ENCODE measurements at regions not wholly inside any gene's neighbourhood (a gene's known extent, or its start where the extent isn't known, plus 50 kb on each side); places are given as distances from the start of the nearest gene placed in this dataset.

DNA sequence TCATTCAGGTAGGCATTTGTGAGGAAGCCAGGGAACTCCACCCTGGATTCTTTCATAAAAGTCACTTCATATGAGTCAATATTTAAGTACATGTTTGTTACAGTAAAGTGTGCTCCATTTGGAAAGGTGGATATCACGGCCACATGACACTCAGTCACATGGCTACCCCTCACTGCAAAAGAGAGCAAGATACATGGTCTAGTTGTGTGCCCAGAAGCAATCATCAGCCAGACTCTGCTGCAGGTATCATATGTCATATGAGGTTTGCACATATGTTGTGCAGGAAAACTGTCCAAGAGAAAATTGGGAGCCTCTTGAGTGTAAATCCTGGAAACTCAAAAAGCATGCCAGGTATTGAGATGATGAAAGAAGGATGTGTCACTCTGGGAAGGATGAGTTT lies 55.0 kb upstream of the NMNAT3 start:
- no peak for DNase-seq

DNA sequence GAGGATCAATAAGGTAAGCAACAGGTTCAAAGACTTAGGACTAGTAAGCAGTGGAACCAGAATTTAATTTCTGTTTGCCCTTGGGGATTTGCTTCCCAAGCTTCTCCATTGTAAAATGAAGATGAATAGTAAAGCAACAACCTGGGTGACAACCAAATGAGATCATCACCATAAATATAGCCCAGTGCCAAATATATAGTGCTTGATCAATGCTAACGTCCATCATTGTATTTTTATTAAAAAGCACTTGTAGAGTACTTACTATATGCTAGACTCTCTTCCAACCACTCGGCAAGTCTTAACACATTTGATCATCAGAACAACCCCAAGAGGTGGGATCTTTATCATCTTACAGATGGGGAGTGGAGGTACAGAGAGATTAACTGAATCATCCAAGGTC lies 51.5 kb upstream of the NMNAT3 start:
- no peak for DNase-seq

DNA sequence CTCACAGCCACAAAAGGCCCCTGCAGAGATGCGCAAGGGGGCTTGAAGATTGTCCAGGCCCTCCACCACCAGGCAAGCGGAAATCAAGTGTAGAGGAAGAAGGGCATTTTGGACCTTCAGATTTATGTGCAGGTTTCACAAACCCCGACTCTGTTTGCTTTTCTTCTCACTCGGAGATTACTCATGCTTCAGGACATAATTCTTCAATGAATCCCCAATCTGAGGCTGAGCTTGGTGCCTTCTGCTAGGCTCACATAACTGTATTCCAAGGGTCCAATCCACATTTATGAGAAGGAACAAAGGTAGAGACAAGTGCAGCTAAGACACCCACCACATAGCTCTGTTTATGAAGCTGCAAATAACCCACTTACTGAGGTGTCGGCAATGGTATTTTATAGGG lies 50.6 kb upstream of the NMNAT3 start:
- no peak for DNase-seq
